Ishikawa (cell line): ENCODE measurements at regions not wholly inside any gene's neighbourhood (a gene's known extent, or its start where the extent isn't known, plus 50 kb on each side); places are given as distances from the start of the nearest gene placed in this dataset.

ENCODE experiments used
- CEBPB ChIP-seq: IDR thresholded peaks from 2 replicates; pipeline ENCODE4 v1.6.1; 2012
- CREB1 ChIP-seq: IDR thresholded peaks from 2 replicates; pipeline ENCODE4 v1.6.1; 2012; ENCODE audit warnings: low read depth
- EGR1 ChIP-seq: IDR thresholded peaks from 2 replicates; pipeline ENCODE4 v1.6.1; 2012
- EP300 ChIP-seq: IDR thresholded peaks from 2 replicates; pipeline ENCODE4 v1.6.1; 2012; ENCODE audit warnings: borderline replicate concordance
- FOXM1 ChIP-seq: IDR thresholded peaks from 2 replicates; pipeline ENCODE4 v1.6.1; 2012; ENCODE audit warnings: low read depth, borderline replicate concordance
- RAD21 ChIP-seq: IDR thresholded peaks from 2 replicates; pipeline ENCODE4 v1.6.1; 2012; ENCODE audit warnings: low read depth
- TAF1 ChIP-seq: IDR thresholded peaks from 2 replicates; pipeline ENCODE4 v1.6.1; 2012; ENCODE audit warnings: low read depth, mild to moderate bottlenecking
- TCF12 ChIP-seq: IDR thresholded peaks from 2 replicates; pipeline ENCODE4 v1.6.1; 2012; ENCODE audit warnings: low read depth
- TEAD4 ChIP-seq: IDR thresholded peaks from 2 replicates; pipeline ENCODE4 v1.6.1; 2012
- YY1 ChIP-seq: IDR thresholded peaks from 2 replicates; pipeline ENCODE4 v1.6.1; 2012; ENCODE audit warnings: low read depth
- ZBTB7A ChIP-seq: IDR thresholded peaks from 2 replicates; pipeline ENCODE4 v1.6.1; 2012; ENCODE audit warnings: low read depth
- TF ChIP-seq, protein P1 (sequence below): IDR thresholded peaks from 2 replicates; pipeline ENCODE4 v1.6.1; 2012; ENCODE audit warnings: low read depth, mild to moderate bottlenecking
- TF ChIP-seq, protein P2 (sequence below): IDR thresholded peaks from 2 replicates; pipeline ENCODE4 v1.6.1; 2012

DNA sequence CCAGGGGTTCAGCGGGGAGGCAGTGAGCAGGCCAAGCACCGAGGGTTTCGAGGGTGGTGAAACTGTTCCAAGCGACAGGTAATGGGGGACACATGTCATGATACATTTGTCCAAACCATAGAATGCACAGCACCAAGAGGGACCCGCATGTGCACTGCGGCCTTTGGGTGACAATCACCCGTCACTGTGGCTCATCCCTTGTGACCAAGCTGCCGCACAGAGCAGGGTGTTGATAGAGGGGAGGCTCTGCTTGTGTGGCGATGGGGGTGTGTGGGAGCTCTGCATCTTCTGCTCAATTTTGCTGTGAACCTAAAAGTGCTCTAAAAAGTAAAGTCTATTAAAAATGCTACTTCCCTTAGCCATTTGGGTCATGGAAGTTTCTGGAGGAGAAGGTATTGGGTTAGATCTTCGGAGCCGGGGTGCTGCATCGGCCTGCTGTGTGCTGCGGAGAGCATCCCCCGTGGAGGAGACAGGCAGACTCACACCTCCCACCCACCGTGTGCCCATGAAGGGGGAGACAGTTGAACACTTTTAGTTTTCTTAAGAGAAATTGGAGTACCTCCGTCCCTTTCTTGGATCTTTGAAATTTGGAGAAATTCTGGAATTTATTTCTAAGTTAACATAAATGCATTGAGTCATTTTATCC, 280.4 kb upstream of the IRX2 start:
- TF ChIP-seq YY1 (no peak), FOXM1 (no peak), RAD21 (no peak), CREB1 (no peak), TAF1 (no peak), EP300 (no peak), CEBPB (no peak), TEAD4 (no peak), ZBTB7A (no peak), EGR1 (no peak), TCF12 (no peak)
- TF ChIP-seq, protein P1, sequence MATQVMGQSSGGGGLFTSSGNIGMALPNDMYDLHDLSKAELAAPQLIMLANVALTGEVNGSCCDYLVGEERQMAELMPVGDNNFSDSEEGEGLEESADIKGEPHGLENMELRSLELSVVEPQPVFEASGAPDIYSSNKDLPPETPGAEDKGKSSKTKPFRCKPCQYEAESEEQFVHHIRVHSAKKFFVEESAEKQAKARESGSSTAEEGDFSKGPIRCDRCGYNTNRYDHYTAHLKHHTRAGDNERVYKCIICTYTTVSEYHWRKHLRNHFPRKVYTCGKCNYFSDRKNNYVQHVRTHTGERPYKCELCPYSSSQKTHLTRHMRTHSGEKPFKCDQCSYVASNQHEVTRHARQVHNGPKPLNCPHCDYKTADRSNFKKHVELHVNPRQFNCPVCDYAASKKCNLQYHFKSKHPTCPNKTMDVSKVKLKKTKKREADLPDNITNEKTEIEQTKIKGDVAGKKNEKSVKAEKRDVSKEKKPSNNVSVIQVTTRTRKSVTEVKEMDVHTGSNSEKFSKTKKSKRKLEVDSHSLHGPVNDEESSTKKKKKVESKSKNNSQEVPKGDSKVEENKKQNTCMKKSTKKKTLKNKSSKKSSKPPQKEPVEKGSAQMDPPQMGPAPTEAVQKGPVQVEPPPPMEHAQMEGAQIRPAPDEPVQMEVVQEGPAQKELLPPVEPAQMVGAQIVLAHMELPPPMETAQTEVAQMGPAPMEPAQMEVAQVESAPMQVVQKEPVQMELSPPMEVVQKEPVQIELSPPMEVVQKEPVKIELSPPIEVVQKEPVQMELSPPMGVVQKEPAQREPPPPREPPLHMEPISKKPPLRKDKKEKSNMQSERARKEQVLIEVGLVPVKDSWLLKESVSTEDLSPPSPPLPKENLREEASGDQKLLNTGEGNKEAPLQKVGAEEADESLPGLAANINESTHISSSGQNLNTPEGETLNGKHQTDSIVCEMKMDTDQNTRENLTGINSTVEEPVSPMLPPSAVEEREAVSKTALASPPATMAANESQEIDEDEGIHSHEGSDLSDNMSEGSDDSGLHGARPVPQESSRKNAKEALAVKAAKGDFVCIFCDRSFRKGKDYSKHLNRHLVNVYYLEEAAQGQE, result no peak
- TF ChIP-seq, protein P2, sequence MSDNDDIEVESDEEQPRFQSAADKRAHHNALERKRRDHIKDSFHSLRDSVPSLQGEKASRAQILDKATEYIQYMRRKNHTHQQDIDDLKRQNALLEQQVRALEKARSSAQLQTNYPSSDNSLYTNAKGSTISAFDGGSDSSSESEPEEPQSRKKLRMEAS, result no peak
